Suppressor macrophage treated with lipopolysaccharide for 1 hour (primary cell): ENCODE measurements at regions not wholly inside any gene's neighbourhood (a gene's known extent, or its start where the extent isn't known, plus 50 kb on each side); places are given as distances from the start of the nearest gene placed in this dataset.
A peak's percentile ranks its signal among the peaks of the same experiment; 100 is the strongest.
"Not testable (repeated sequence)": the region's sequence is repeated elsewhere in the genome, so short reads cannot be mapped to it uniquely, and the experiment has no call there.

ENCODE experiments used
- DNase-seq, 3 donors: peaks; one replicate each; pipeline ENCODE4 v3.0.0-alpha.2; 2020 to 2022

DNA sequence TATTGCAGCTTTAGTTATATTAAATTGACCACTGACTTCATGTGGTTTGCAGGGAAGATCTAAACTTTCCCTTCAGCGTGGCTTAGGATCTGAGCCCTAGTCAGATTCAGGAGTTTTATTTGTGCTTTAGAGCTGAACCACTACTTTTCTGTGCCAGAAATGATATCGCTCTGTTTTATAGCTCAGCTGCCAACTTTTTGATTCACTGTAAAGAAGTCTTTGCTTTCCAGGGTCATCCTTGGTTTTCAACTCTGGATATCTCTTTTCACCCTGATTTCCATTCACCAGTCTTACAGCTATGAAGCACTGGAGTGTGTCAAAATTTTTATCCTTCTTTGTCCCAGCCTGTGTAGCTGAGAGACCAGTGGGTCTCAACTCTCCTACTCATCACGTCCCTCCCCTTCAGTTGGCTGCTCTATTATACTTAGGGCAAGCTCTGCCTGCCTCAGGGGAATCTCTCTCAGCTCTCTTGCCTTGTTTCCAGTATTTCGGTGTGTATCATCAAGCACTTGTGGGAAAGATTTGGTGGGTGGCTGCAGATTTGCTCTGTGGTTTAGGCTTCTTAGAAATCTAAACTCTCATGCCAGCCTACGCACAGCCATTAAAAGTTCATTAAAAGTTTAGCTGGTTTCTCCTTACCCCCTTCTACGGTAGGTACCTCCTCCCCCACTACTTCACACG lies 425.5 kb downstream of the TENT5A start:
- no peak for DNase-seq

DNA sequence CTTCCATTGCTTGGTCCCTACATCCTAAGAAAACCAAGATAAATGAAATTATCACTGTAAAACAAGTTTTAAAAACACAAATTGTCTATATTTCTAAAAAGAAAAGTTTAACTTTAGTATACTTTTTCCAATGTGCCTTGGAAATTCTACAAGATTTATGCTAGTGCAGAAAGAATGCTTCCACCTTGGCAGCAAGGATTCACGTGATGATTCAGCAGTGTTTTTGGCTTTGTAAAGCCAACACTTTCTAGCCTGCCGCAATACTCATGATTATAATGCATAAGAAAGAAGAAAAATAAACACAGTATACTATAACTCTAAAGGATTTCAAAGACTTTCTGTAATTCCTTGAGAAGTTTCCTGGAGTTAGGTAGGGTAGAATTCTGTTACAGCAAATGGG lies 442.7 kb downstream of the TENT5A start:
- DNase-seq = no peak

DNA sequence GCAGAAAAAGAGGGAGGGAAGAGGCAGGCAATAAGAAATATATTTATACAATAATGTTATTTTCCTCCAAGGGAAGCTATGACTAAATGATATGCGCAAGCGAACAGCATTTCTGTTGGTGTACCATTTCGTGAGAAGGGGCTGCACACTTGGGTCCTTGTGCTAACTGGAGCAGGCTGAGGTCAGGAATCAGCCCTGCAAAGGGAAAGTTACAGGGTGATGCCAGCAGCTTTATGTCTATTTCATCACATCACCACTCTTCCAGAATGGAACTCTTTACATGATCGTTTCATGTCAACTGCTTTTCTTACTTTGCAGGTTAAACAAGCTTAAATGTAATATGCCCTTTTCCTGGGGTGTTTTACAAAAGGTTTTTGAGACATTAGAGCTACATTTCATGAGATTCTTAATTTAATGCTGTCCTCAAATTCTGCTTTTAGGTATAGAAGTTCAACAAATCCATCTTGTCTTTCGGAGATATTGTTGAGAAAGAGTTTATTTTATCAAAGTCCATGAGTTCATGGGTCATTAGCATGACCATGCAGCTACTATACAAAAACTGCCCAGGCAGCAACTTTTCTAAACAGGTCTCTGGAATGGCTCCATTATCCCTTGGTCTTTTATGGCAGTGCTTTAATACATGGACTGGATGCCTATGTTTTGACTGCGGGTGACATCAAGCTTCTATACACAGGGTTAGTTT lies 443.8 kb downstream of the TENT5A start:
- no peak for DNase-seq

DNA sequence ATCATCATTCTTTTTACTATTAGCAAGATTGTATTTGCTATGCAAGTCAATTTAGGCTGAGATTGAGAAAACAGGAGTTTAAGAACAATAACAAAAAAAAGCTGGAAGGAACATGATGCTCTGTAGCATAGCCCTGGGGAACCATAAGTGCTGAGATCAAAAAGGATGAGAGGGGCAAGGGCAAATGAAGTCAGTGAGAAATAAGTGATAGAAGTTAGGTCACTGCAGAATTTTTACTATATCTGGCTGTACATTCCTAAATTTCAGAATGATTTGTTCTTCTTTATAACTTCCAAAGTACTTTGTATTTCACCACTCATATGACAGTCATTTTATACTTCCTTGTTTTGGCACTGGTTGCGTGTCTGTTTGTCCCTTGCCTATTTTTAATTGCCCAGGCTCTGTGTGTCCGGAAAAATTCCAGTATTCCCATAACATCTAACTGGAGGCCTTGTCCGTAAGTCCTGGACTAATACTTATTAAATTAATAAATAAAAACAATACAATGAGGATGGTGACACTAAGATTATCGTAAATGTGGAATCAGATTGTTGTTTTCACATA lies 444.7 kb downstream of the TENT5A start:
- no peak for DNase-seq

DNA sequence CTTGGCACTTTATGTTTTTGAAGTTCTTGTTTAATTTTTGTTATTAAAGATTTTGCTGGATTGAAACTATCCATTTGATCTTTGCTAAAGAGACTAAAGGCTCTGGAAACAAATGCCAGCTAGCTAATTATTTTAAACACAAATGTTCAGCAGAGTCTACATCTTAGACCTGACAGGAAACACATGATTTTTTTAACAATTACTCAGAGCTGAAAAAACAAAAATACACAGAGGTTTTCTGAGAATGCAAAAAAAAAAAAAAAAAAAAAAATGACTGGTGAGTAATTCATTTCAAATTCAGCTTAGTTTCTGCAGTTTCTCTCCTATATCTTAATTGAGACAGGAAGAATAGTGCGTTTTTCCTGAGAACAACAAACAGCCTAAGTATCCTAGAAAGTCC lies 448.0 kb downstream of the TENT5A start:
- no peak for DNase-seq

DNA sequence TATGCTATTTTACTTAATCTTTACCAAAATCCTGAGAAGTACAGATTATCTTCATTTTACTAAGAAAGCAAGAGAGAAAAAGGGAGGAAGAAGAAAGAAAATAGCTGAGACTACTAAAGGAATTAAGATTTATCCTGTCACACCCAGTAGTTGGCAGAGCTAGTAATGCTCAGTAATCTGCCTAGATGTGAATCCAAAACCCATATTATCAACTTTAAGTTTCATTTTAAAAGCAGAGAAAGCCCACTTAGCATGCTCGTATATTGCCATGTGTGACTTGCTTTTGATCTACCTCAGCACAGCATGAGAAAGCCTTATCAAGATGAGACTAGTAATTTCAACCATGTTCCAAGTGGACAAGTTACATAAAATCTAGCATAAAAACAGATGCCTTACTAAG lies 451.5 kb downstream of the TENT5A start:
- no peak for DNase-seq

DNA sequence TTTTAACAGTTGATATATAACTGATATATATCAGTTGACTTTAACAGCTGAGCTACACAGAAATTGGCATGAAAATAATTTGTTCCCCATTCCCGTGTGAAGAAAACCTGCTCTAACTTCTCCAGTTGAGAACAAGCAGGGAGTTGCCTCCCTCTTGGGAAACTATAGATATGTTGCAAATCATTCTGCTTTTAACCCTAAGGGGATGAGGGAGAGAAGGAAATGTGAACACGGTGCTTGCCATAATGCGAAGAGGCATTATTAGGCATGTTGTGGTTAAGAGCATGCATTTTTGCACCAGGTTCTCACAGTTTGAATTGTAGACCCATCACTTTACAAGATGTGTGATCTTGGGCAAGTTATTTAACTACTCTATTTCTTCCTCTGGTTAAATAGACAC lies 453.7 kb downstream of the TENT5A start:
- no peak for DNase-seq

DNA sequence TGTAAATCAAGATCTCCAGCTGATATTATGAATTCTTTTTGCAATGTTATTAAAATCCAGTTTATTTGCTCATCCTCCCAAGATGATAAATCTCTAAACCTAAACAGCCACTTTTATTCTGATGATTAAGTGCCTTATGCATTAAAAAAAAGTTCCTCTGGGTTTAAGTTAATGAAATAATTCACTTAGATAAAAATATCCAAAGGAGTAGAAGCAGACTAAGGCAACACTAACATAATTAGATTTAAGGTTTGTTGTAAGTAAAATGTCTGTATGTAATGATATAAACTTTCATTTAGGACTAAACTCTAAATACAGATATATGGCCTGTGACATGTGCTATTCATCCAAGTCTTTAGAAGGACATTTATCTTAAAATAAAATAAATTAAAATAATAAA lies 457.2 kb downstream of the TENT5A start:
- DNase-seq = no peak

DNA sequence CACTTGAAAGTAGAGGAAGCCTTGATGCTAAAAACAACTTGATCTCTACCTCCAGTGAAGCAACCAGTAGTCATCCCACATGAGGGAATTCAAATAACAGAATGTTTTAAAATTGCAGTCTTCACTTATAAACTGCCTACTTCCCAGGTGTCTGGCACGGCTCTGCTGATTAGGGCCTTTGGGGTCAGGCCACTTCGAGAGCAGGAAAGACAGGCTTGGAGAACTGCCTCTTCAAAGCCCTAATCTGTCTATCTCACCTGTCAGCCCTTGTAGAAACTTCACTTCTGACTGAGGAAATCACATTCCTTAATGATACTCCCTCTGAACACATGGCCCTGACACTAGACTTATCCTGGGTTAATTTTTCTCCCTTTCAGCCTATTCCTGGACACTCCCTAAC lies 458.6 kb downstream of the TENT5A start:
- DNase-seq = no peak

DNA sequence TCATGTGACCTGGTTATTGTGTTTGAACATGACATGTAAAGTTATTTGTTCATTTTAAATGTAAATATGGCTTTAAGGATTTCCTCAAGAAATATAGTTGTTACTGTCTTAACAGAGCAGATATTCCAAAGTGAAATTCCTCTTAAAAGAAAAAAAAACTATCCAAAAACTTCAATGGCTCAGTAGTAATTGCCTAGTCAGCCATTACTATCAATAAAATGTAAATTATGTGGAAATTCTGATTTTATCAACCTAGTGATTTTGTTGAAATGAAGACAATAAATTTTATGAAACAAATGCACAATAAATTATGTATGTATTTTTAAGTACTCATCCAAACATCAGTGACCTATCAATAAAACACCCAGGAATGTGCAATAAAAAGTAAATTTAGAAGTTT lies 463.3 kb downstream of the TENT5A start:
- no peak for DNase-seq

DNA sequence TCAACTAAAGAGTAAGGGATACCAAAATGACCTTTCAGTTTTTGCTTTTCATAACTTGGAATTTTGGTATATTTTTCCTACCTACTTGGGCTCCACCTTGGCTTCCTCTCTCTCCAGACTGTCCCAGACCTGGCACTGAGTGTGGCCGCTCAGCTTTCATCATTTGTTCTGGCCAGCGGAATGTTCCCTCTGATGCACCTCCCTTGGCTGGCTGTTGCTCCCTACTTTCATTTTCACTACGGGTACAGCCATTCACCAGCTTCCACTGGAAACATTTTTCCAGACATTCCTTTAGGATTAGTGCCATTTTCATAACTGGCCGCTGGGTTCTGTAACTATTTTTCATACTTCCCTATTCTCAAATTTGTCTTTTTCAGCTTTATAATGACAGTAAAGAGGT lies 487.4 kb downstream of the TENT5A start:
- DNase-seq = no peak

DNA sequence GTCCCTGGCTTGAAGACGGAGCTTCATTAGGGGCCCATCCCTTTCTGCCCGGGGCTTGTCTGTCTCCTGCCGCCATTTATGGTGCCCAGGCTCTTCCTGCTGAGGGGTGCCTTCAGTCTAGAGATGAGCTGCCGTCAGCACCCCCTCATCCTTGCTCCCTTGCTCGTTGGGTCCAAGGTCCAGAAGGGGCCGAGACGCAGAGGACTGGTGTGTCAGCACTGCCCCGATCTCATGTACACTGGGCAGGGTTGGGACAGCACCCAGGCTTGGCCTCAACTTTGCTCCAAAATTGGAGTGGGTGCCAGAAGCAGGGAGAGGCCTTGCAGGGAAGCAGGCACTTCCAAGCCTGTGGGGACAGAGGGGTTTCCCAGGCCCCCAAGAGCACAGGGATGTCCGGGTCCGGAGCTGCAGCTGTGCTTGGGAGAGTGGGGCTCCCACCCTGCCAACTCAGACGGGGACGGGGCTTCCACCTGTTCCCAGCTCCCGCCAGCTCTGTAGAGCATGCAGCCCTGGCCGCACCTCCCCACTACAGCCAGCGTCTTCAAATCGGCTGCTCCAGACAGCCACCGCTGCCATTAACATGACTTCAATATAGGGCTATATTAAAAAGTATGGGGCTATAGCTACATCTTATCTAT lies 488.8 kb downstream of the TENT5A start:
- no peak for DNase-seq

DNA sequence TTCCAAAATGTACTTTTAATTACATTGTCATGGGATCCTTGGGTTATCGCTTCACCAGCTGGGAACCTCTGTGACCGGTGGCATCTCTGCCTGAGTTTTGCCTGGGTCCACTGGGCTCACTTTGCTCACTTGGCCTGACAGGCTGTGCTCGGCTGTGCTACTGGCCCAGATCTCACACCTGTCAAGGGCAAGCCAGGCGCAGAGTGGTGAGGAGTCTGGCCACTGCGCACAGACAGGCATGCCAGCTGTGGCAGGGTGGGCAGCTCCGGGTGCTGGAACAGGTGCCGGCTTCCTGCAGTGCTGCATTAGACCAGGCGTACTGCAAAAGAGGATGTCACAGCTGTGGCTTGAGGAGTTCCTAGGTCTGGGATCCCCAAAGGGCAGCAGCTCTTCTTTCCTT lies 489.8 kb downstream of the TENT5A start:
- no peak for DNase-seq

DNA sequence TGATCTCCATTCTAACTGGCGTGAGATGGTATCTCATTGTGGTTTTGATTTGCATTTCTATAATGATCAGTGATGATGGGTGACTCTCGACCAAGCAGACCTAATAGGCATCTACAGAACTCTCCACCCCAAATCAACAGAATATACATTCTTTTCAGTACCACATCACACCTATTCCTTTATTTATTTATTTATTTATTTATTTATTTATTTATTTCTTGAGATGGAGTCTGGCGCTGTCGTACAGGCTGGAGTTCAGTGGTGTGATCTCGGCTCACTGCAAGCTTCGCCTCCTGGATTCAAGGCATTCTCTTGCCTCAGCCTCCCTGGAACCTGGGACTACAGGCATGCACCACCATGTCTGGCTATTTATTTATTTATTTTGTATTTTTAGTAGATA lies 496.3 kb downstream of the TENT5A start:
- DNase-seq = not testable (repeated sequence)

DNA sequence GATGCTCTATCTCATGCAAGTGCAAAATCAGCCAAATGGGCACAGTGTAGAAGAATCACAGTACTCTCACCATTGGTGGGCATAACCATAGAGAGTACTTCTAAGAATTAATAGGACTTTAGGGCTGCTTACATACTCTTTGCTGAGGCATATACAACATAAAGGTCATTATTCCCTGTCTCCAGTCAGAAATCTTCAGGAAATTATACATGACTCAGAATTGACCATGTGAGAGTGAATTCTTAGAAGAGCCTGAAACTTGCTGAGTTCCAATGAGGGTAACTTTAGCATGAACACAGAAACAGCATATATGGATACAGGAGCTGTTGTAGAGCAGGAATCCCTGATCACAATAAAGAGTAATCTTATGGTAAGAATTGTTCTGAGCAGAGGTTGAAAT lies 498.7 kb downstream of the TENT5A start:
- DNase-seq = no peak

DNA sequence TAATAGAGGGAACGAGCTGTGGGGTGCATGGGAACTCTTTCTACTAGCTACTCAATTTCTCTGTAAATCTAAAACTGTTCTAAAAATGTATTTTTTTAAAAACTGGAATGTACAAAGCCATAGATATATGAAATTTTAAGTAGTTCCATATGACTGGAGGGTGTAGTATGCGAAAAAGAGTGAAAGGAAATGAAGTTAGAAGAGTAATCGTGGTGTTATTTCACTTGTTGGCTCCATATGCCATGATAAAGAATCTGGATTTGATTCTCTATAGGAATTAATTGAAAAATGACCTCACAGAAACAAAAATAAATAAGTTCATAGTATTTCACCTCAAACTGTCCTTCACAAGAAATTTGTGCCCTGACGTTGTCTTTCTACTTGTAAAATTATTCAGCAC lies 500.2 kb downstream of the TENT5A start:
- DNase-seq = no peak

DNA sequence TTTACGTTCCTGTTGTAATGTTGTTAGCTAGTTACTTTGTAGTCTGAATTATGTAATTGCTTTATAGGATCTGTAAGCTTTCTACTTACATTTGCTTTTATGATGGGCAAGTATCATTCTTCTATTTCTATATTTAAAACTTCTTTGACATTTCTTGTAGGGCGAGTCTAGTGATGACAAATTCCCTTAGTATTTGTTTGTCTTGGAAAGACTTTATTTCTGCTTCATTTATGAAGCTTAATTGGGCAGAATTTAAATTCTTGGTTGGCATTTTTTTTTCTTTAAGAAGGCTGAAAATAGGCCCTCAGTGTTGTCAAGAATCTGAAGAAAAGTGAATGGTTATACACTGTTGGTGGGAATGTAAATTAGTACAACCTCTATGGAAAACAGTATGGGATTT lies 506.3 kb downstream of the TENT5A start:
- no peak for DNase-seq

DNA sequence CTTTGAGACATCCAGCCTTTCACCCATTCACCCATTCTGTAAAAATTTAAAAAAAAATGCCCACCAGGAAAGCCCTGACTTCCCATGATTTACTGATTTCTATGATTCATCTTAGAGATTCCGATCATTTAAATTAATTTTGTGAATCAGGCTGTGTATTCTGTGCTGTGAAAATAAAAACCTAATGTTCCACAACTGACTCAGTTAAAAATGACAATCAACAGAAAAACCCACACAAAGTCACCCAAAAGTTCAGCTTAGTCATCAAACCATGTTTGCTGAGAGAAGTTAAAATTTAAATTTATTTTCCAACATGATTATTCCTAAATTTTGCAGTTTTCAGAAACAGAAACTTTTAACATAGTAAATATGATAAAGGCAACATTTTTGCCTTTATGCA lies 509.9 kb downstream of the TENT5A start:
- peak in 1 of 3 donors; percentile 0 for DNase-seq

DNA sequence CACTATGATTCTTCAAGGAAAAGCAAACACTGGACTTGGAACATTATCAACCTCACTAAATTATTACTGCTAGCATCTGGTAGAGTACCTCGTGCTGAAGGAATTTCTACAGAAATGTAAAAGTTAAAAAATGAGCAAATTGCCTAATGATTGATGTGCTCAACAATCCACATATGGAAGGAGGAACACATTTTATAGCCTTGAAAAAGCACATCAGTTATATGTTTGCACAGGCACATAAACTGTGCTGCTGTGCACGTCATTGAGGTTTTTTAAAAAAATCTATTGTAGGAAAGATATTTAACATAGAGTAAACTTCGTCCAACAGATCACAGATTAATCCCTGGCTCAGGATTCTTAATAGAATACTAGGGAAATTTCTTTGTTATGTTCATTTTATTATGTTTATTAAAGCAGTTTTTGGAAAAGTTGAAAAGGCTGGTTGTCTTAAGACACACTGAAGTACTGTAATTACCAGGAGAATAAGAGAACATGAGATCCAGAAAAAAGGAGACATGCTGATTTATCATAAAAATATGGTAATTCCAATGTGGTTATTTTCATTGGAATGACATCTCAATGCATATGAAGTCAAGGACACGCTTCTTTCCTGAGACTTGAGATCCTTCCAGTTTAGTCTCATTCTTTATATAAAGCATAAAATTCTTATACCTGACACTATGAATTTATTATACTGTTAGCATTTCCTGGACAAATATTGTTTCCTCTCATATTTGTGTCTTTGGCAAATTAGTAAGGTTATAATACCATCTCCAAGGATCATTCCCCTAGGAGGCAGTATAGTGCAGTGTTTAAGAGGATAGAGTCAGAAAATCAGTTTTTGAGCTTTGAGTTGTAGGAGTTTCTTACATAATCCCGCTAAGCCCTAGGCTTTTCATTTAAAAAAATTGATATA lies 511.1 kb downstream of the TENT5A start:
- peak in 2 of 3 donors; percentile 26 to 29 for DNase-seq

DNA sequence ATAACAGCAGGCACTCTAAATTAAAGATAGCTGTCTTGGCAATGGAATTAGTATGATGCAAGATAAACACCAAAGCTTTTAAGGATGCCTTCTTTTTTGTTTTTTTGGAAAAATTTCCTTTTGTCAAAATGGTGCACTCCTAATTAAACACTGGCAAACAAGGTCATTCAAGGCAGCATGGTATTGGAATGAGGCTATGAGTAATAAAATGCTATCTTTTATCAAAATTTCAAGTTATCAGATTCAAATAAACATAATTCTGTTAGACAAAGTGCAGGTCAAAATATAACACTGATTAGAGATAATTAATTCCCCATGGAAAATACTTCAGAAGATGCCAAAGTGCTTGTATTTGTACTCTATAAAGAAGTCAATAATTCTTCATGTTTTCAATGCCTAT lies 514.1 kb downstream of the TENT5A start:
- DNase-seq = no peak

DNA sequence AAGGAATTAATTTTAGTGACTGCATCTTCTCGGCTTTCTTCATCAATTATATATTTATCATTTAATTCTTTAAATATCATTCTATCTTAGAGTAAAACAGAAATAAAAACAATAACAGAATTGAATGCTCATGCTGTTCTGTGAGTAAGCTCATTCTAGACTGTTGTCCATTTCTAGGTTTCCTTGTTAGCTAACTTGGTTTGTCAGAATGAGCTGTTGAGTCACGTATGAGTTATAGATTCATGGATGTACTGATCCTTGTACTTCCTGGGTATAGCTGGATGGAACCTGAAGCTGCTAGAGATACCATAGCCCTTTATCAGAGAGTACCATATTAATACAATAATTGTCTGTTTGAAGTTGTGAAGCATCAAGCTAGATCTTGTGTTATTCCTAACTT lies 515.3 kb downstream of the TENT5A start:
- DNase-seq = no peak

DNA sequence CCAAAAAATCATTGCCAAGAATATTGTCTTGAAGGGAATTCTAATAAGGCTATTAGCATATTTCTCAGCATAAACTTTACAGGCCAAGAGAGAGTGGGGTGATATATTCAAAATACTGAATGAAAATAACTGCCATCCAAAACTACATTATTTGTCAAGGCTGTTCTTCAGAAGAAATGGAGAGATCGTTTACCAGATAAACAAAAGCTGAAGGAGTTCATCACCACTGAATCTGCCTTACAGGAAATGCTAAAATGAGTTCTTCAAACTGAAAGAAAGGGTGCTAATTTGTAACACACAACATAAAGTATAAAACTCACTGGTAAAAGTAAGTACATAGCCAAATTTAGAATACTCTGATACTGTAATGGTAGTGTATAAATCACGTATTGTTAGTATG lies 517.0 kb downstream of the TENT5A start:
- DNase-seq = no peak

DNA sequence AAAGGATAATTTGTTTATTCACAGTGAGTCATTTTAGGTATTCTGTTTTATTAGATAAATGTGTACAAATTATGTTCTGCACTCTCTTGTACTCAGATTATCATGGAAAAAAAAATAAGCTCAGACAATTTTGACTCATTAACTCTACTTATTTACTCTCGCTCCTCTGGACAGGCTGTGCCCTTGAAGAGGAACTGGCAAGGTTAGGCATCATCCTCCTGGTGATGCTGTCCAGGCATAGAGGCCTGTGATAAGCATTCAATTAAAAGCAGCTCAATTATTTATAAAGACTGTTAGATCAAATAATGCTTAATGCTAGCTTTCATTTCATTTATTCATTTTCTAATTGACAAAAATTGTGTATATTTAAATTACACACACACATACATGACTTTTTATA lies 518.5 kb downstream of the TENT5A start:
- DNase-seq = no peak
